HG02798 (cell line): ENCODE measurements at regions not wholly inside any gene's neighbourhood (a gene's known extent, or its start where the extent isn't known, plus 50 kb on each side); places are given as distances from the start of the nearest gene placed in this dataset.

ENCODE experiments used
- ATAC-seq: cut with Tn5 transposase; IDR thresholded peaks from one replicate; pipeline ENCODE4 v1.9.1; 2021; ENCODE audit warnings: mild to moderate bottlenecking; ENCODE audit not compliant: unreplicated experiment, poor library complexity

DNA sequence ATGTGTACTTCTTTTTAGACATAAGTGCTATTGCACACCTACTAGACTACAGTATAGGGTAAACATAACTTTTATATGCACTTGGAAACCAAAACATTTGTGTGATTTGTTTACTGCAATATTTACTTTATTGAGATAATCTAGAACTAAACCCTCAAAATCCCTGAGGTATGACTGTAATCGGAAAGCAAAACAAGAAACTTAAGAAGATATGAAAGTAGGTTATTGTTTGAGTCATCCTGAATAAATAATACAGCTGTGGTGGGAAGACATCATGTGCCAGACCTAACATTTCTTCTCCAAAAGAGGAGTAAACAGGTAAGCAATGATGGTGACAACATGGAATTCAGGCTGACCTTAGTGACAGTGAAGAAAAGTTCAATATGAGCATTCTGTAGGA, 765.5 kb downstream of the OTOL1 start:
- no peak for ATAC-seq

- no peak for ATAC-seq
Observed at GRCh38 chr3:162263596-162263995, 767.0 kb downstream of the OTOL1 start.

- no peak for ATAC-seq
Observed at GRCh38 chr3:162269636-162270458, 773.2 kb downstream of the OTOL1 start.

DNA sequence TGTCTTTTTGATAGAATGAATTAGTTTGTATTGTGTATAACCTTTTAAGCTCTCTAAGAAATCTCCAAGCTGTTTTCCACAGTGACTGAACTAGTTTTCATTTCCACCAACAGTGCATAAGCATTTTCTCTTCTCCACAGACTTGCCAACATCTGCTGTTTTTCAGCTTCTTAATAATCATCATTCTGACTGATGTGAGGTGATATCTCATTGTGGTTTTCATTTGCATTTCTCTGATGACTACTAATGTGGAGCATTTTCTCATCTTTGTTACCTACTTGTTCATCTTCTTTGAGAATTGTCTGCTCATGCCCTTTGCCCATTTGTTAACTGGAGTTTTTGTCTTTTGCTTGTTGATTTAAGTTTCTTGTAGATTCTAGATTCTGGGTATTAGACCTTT, 777.5 kb downstream of the OTOL1 start:
- ATAC-seq, result no peak

DNA sequence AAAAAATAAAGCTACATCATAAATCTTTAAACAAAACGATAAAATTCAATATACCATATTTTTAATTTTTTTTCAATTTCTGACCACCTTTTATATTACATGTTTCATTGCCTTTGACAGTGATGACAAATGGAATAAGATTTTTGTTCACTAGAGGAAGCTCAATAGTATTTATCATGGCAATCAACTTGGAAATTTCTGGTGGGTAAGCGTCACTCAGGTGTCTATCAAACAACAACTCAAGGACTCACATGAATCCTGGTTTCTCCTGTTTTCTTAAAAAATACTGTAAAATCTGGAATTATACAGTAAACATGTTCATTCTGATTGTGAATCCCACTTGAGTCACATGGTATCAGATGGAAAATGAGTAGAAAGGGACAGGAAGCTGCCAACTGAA, 782.2 kb downstream of the OTOL1 start:
- ATAC-seq, result no peak

DNA sequence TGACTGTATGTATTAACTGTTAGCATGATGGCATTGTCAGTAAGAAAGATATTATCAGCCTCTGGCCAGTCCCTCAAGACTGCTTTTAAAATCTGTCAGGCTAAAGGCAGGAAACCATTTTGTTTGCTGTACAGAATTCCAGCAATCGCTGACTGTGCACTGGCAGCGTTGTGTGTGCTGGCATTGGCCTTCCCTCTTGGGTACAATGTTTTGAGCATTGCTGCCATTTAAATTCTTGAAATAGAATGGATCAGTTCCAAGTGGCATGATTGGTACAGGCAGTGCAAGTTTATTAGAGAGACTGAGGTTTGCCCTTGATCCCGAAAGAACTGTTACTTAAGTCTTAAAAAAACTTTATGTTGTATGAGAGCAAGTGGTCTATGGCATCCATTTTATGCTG, 788.7 kb downstream of the OTOL1 start:
- ATAC-seq, result no peak

DNA sequence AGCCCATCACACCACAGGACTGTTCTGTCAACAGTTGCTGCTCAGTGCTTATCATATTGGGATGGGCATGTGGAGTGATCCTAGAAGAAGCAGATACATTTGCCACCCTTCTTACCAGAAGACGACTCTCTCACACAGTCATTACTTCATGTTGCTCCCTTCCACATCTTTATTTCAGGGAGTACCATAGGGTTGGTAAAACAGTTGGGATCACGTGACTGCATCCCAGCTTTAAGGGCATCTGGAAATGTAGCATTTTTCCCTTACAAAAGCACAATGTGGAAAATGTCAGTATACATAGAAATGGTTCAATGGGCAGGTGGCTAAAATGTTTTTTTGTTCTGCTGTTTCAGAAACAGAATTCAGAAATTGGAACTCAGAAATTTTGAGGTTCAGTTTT, 791.0 kb downstream of the OTOL1 start:
- ATAC-seq, result no peak

DNA sequence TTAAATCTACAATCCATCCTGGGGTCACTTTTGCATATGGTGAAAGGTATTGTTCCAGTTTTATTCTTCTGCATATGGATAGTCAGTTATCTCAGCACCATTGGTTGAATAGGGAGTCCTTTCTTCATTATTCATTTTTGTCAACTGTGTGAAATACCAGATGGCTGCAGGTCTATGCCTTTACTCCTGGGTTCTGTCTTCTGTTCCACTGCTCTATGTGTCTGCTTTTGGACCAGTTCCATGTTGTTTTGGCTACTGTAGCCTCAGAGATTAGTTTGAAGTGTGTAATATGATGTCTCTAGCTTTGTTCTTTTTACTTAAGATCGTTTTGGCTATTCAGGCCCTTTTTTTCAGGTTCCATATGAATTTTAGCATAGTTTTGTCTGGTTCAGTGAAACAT, 795.8 kb downstream of the OTOL1 start:
- ATAC-seq, result no peak

DNA sequence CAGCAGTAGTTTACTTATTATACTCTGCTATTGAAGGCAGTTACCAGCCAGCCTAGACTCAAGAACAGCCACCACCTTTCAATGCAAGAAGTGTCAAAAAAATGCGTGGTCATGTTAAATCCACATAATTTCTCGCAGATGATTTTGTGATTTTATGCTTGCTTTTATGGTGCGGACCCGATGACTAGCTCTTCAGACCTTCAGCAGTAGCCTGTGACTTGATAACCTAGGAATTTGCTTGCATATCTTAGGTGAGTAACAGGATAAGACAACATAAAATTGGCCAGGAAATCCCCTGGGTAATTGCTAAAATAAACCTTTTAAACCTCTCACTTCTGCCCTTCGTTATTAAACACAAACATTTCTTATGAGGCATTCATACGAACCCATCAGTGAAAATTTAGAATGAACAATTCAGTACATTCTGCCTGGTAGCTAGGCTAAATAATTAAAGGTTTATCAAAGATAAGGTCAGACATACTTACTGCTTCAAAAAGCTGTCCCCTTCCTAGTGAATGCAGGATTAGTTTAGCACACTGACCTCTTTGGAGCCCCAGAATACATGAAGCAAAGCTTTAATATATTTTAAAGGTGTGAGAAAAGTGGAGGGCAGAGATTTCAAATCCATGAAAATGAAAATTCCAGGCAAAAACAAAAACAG, 798.8 kb downstream of the OTOL1 start:
- no peak for ATAC-seq

GRCh38 chr3:162302983-162303624, 806.5 kb downstream of the OTOL1 start:
- no peak for ATAC-seq

DNA sequence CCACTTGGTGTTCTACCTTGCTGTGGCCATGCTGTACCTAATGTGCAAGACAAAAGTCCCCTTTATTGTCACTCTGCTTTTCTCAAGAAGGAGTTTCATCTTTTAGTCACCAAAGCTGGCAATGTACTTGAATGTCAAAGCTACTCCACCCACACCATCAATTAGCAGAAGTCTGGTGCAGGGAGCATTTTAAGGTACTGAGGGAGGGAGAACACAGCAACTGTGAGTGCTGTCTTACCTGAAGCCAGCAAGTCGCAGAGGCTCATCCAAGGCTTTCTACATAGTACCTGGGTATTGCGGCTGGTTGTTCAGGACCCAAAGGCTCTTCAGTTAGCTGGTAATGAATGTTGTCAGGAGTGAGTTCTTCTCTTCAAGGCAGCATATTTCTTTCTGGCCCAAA, 820.4 kb downstream of the OTOL1 start:
- ATAC-seq, result no peak

DNA sequence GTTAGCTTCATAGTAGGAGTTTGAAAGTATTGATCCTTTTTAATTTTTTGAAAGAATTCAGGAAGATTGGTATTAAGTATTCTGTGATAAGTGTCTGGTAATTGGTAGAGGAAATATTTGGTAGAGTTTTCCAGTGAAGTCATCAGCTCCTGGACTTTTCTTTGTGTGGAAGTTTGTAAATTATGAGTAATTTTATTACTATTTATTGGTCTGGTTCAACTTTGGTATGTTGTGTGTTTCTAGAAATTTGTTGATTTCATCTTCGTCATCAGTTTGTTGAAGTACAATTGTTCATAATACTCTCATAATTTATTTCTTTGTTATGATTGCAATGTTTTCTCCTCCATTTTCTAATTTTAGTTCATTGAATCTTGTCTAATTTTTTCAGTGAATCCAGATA, 832.0 kb downstream of the OTOL1 start:
- ATAC-seq, result no peak

GRCh38 chr3:162329514-162329913, 832.9 kb downstream of the OTOL1 start:
- ATAC-seq, result no peak

- ATAC-seq, result no peak
Observed at GRCh38 chr3:162332344-162332743, 835.7 kb downstream of the OTOL1 start.

DNA sequence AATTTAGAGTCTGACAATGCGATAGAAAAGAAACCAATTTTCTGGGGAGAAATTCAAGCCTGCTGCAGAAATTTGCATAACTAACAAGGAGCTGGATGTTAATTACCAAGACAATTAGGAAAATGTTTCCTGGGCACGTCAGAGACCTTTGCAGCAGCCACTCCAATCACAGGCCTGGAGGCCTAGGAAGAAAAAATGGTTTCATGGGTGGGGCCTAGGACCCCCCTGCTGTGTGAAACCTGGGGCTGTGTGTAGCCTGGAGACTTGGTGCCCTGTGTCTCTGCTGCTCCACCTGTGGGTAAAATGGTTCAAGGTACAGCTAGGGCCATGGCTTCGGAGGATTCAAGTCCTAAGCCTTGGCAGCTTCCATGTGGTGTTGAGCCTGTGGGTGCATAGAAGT, 837.9 kb downstream of the OTOL1 start:
- ATAC-seq, result no peak

GRCh38 chr3:162337630-162338029, 841.0 kb downstream of the OTOL1 start:
- no peak for ATAC-seq

GRCh38 chr3:162338514-162338913, 841.9 kb downstream of the OTOL1 start:
- no peak for ATAC-seq

DNA sequence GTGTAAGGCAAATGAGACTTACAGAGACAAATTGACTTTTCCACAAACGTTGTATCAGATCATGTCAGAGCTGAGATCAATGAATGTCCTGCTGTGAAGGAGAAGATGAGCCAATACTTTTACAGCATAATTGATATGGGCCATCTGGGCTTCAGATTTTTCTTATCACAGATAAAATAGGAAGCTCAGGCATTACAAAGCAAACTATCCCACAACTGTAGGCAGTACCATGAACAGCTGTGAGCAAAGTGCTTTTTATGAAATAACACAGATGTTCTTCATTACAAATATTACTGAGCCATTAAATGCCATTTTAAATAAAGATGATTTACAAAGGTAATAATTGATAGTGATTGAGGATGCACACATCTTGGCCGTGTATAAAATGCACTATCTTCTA, 852.3 kb downstream of the OTOL1 start:
- ATAC-seq, result no peak

GRCh38 chr3:162353414-162353813, 856.8 kb downstream of the OTOL1 start:
- no peak for ATAC-seq

DNA sequence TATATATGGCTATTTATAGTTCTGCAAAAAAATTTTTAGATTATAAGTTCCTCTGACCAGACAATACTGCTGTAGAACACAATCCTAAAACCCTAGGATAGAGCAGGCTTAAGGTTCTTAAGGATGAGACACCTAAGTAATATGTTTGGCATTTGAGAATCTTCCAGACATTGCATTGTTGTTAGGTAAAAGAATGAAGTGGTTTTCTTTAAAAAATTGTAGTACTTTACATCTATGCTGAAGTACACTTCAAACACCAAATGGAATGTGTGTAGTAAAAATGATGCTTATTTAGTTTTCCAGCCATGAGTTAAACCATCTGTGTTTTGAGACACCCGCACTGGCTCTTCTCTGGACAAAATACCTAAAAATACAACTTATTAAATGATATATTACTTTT, 857.7 kb downstream of the OTOL1 start:
- ATAC-seq, result no peak

- ATAC-seq, result no peak
Observed at GRCh38 chr3:162365066-162365719, 868.6 kb downstream of the OTOL1 start.
